HG02885 (cell line): ENCODE measurements at regions not wholly inside any gene's neighbourhood (a gene's known extent, or its start where the extent isn't known, plus 50 kb on each side); places are given as distances from the start of the nearest gene placed in this dataset.

ENCODE experiments used
- ATAC-seq: cut with Tn5 transposase; IDR thresholded peaks from one replicate; pipeline ENCODE4 v1.9.1; 2021; ENCODE audit warnings: mild to moderate bottlenecking; ENCODE audit not compliant: unreplicated experiment, poor library complexity

GRCh38 chr4:100130964-100131363, 59.3 kb downstream of the DDIT4L start:
- no peak for ATAC-seq

- ATAC-seq, result no peak
Measured at GRCh38 chr4:100130491-100130890, 59.8 kb downstream of the DDIT4L start.

- no peak for ATAC-seq
Measured at GRCh38 chr4:100129774-100130173, 60.5 kb downstream of the DDIT4L start.

- ATAC-seq, result no peak
Measured at GRCh38 chr4:100128338-100128737, 61.9 kb downstream of the DDIT4L start.

- ATAC-seq, result no peak
Measured at GRCh38 chr4:100124715-100125114, 65.6 kb downstream of the DDIT4L start.

GRCh38 chr4:100118181-100118580, 72.1 kb downstream of the DDIT4L start:
- ATAC-seq, result no peak

- no peak for ATAC-seq
Measured at GRCh38 chr4:100117750-100118149, 72.5 kb downstream of the DDIT4L start.

GRCh38 chr4:100114909-100115308, 75.4 kb downstream of the DDIT4L start:
- no peak for ATAC-seq

GRCh38 chr4:100113732-100114131, 76.5 kb downstream of the DDIT4L start:
- no peak for ATAC-seq

- ATAC-seq, result no peak
Measured at GRCh38 chr4:100113096-100113495, 77.2 kb downstream of the DDIT4L start.

- no peak for ATAC-seq
Measured at GRCh38 chr4:100109921-100110320, 80.3 kb downstream of the DDIT4L start.

- ATAC-seq, result no peak
Measured at GRCh38 chr4:100108869-100109268, 81.4 kb downstream of the DDIT4L start.

- ATAC-seq, result peak; percentile 97
Measured at GRCh38 chr4:100106982-100107381, 83.3 kb downstream of the DDIT4L start.

GRCh38 chr4:100103671-100104070, 86.6 kb downstream of the DDIT4L start:
- no peak for ATAC-seq

- ATAC-seq, result peak; percentile 76
Measured at GRCh38 chr4:100100985-100101384, 89.3 kb downstream of the DDIT4L start.

GRCh38 chr4:100099746-100100145, 90.5 kb downstream of the DDIT4L start:
- no peak for ATAC-seq

- ATAC-seq, result no peak
Measured at GRCh38 chr4:100098681-100099080, 91.6 kb downstream of the DDIT4L start.

GRCh38 chr4:100098011-100098545, 92.2 kb downstream of the DDIT4L start:
- ATAC-seq, result no peak

- ATAC-seq, result peak; percentile 96
Measured at GRCh38 chr4:100095729-100096595, 94.3 kb downstream of the DDIT4L start.

- peak; percentile 71 for ATAC-seq
Measured at GRCh38 chr4:100093091-100093866, 97.0 kb downstream of the DDIT4L start.

GRCh38 chr4:100087743-100088142, 102.5 kb downstream of the DDIT4L start:
- ATAC-seq, result no peak
